Smooth muscle cell (in vitro differentiated cells): ENCODE measurements at regions not wholly inside any gene's neighbourhood (a gene's known extent, or its start where the extent isn't known, plus 50 kb on each side); places are given as distances from the start of the nearest gene placed in this dataset.

Experiments
- DNase-seq: peaks from one replicate; lab custom pipeline; 2025; ENCODE audit not compliant: unreplicated experiment; lab: John Stamatoyannopoulos, UW
- H2AFZ ChIP-seq: fragments of 200-600 bp; sonication (generic); 2 replicates; pipeline ENCODE4 v1.6.0; 2016; ENCODE audit warnings: antibody characterized with exemption, low read depth, mild to moderate bottlenecking
- H3F3A ChIP-seq: fragments of 200-600 bp; sonication (generic); 2 replicates; pipeline ENCODE4 v1.6.0; 2017; ENCODE audit warnings: antibody characterized with exemption, low read depth
- H3K27ac ChIP-seq: fragments of 200-600 bp; sonication (generic); 2 replicates; pipeline ENCODE4 v1.5.1; 2016; ENCODE audit warnings: low read depth, mild to moderate bottlenecking
- H3K27me3 ChIP-seq: fragments of 200-600 bp; sonication (generic); 2 replicates; pipeline ENCODE4 v1.6.1; 2016; ENCODE audit warnings: low read depth, mild to moderate bottlenecking
- H3K36me3 ChIP-seq: fragments of 200-600 bp; sonication (generic); 2 replicates; pipeline ENCODE4 v1.5.1; 2016; ENCODE audit warnings: low read depth
- H3K4me1 ChIP-seq: fragments of 200-600 bp; sonication (generic); 2 replicates; pipeline ENCODE4 v1.5.1; 2016; ENCODE audit warnings: low read depth
- H3K4me2 ChIP-seq: fragments of 200-600 bp; sonication (generic); 2 replicates; pipeline ENCODE4 v1.6.0; 2016; ENCODE audit warnings: mild to moderate bottlenecking
- H3K4me3 ChIP-seq: fragments of 200-600 bp; sonication (generic); 2 replicates; pipeline ENCODE4 v1.5.1; 2016; ENCODE audit warnings: mild to moderate bottlenecking
- H3K79me2 ChIP-seq: fragments of 200-600 bp; sonication (generic); 2 replicates; pipeline ENCODE4 v1.6.0; 2016; ENCODE audit warnings: low read depth, mild to moderate bottlenecking
- H3K9ac ChIP-seq: fragments of 200-600 bp; sonication (generic); 2 replicates; pipeline ENCODE4 v1.6.0; 2016; ENCODE audit warnings: low read depth
- H3K9me3 ChIP-seq: fragments of 200-600 bp; sonication (generic); replicated peaks from 2 replicates; pipeline ENCODE4 v1.5.1; 2016; ENCODE audit warnings: low read depth
- H4K20me1 ChIP-seq: fragments of 200-600 bp; sonication (generic); 2 replicates; pipeline ENCODE4 v1.6.0; 2016; ENCODE audit warnings: low read depth
- CTCF ChIP-seq: fragments of 200-600 bp; sonication (generic); IDR thresholded peaks from 2 replicates; pipeline ENCODE4 v1.5.1; 2017; ENCODE audit warnings: borderline replicate concordance, mild to moderate bottlenecking, antibody characterized with exemption; ENCODE audit not compliant: insufficient read depth, poor library complexity, severe bottlenecking
- WGBS: methylation state at CpG from one replicate; pipeline ENCODE4 v1.1.7; 2016; ENCODE audit warnings: low lambda C conversion rate; 5-methylcytosine and 5-hydroxymethylcytosine counted together

GRCh38 chr7:22554184-22554583 is 54.2 kb upstream of the STEAP1B start:
- Histone ChIP-seq H3K27ac (no peak overlapping the region), H2AFZ (no peak overlapping the region), H3K79me2 (no peaks in the 10 kb centered on the region), H3K9ac (no peak overlapping the region), H3K36me3 (no peaks in the 10 kb centered on the region), H3K4me1 (no peaks in the 10 kb centered on the region), H3K4me2 (no peak overlapping the region), H3K9me3 (no peaks in the 10 kb centered on the region), H3K27me3 (peaks cover 9% of the 10 kb centered on the region), H4K20me1 (no peaks in the 10 kb centered on the region), H3K4me3 (no peak overlapping the region), H3F3A (no peaks in the 10 kb centered on the region)
- WGBS: 92% methylated on average over 5 of the region's 5 CpGs
- no peak for DNase-seq
- TF ChIP-seq CTCF: no peak

- H3K9me3 ChIP-seq: no peaks in the 10 kb centered on the region
- no peak for DNase-seq
- WGBS: 90% methylated on average over 8 of the region's 8 CpGs
- no peak overlapping the region for H3K27ac ChIP-seq
- no peak for TF ChIP-seq CTCF
- no peak overlapping the region for H3K4me3 ChIP-seq
- H2AFZ ChIP-seq: no peak overlapping the region
- H3K4me2 ChIP-seq: no peak overlapping the region
- H3F3A ChIP-seq: no peaks in the 10 kb centered on the region
- H3K36me3 ChIP-seq: no peaks in the 10 kb centered on the region
- no peaks in the 10 kb centered on the region for H4K20me1 ChIP-seq
- no peaks in the 10 kb centered on the region for H3K4me1 ChIP-seq
- no peaks in the 10 kb centered on the region for H3K79me2 ChIP-seq
- no peak overlapping the region for H3K9ac ChIP-seq
- H3K27me3 ChIP-seq: peaks cover 9% of the 10 kb centered on the region
Observed at GRCh38 chr7:22551768-22552513, 52.0 kb upstream of the STEAP1B start.

GRCh38 chr7:22550514-22551030 is 50.6 kb upstream of the STEAP1B start:
- Histone ChIP-seq H3K4me1 (no peaks in the 10 kb centered on the region), H3K27me3 (peaks cover 16% of the 10 kb centered on the region), H4K20me1 (no peaks in the 10 kb centered on the region), H3K79me2 (no peaks in the 10 kb centered on the region), H3K27ac (no peak overlapping the region), H3K9ac (no peak overlapping the region), H2AFZ (no peak overlapping the region), H3K9me3 (no peaks in the 10 kb centered on the region), H3F3A (no peaks in the 10 kb centered on the region), H3K4me3 (no peak overlapping the region), H3K4me2 (peak overlapping the region; percentile 86), H3K36me3 (no peaks in the 10 kb centered on the region)
- 54% methylated on average over 6 of the region's 6 CpGs for WGBS
- DNase-seq: no peak
- no peak for TF ChIP-seq CTCF
